ENCODE measurements at regions not wholly inside any gene's neighbourhood (a gene's known extent, or its start where the extent isn't known, plus 50 kb on each side); places are given as distances from the start of the nearest gene placed in this dataset.

- no peak for TF ChIP-seq CTCF (IDR thresholded peaks at IDR 0.05)
- no peak for TF ChIP-seq POLR2A (IDR thresholded peaks at IDR 0.05)
Observed at GRCh38 chr13:37416291-37417059, 182.1 kb downstream of the POSTN start.
